ENCODE measurements at regions not wholly inside any gene's neighbourhood (a gene's known extent, or its start where the extent isn't known, plus 50 kb on each side); places are given as distances from the start of the nearest gene placed in this dataset.

DNA sequence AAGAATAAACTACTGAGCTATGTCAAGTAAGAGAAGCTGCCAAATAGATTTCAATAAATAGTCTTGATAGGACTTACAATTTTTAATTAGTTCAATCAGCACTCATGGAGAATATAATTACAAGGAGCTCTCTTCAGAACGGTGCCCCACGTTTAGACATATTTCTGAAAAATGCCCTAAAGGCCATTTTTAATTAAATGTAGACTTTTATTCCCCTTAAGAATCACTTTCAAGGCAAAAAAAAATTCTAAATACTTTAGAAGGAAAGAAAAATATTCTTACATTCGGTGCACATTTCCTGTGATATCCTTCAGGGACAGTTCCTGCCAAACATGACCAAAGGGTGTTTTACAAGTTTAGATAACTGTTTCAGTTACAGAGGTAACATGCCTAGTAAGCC lies 202.5 kb upstream of the CDH7 start:
- intact Hi-C loops (cut with DNase I; ENCODE audit: low total_unique reads) = no loop called here
- no peak overlapping the region for H3K4me3 ChIP-seq
- no peaks in the 10 kb centered on the region for H3K4me1 ChIP-seq
- no peak overlapping the region for H3K27ac ChIP-seq
- H3K27me3 ChIP-seq = no peaks in the 10 kb centered on the region
- TF ChIP-seq POLR2A (IDR thresholded peaks at IDR 0.05) (no peak), CTCF (IDR thresholded peaks at IDR 0.05) (no peak)
- no peak for DNase-seq
- H3K9me3 ChIP-seq = no peaks in the 10 kb centered on the region
- H3K36me3 ChIP-seq = no peaks in the 10 kb centered on the region

- Histone ChIP-seq H3K36me3 (no peaks in the 10 kb centered on the region), H3K4me3 (no peak overlapping the region), H3K27me3 (no peaks in the 10 kb centered on the region), H3K4me1 (no peaks in the 10 kb centered on the region), H3K27ac (no peak overlapping the region), H3K9me3 (no peaks in the 10 kb centered on the region)
- TF ChIP-seq CTCF (IDR thresholded peaks at IDR 0.05) (no peak), POLR2A (IDR thresholded peaks at IDR 0.05) (no peak)
- no peak for DNase-seq
- intact Hi-C loops (cut with DNase I; ENCODE audit: low total_unique reads) = no loop called here
These were observed 203.8 kb upstream of the CDH7 start for GRCh38 chr18:65547046-65547445.

GRCh38 chr18:65544701-65545100 lies 206.1 kb upstream of the CDH7 start:
- H3K27me3 ChIP-seq = no peaks in the 10 kb centered on the region
- DNase-seq = no peak
- TF ChIP-seq POLR2A (IDR thresholded peaks at IDR 0.05) (no peak), CTCF (IDR thresholded peaks at IDR 0.05) (no peak)
- H3K36me3 ChIP-seq = no peaks in the 10 kb centered on the region
- H3K4me1 ChIP-seq = no peaks in the 10 kb centered on the region
- H3K4me3 ChIP-seq = no peak overlapping the region
- H3K27ac ChIP-seq = no peak overlapping the region
- H3K9me3 ChIP-seq = no peaks in the 10 kb centered on the region
- intact Hi-C loops (cut with DNase I; ENCODE audit: low total_unique reads) = no loop called here

GRCh38 chr18:65527879-65528633 lies 222.8 kb upstream of the CDH7 start:
- H3K4me3 ChIP-seq = no peak overlapping the region
- TF ChIP-seq CTCF (IDR thresholded peaks at IDR 0.05) (no peak), POLR2A (IDR thresholded peaks at IDR 0.05) (no peak)
- no peaks in the 10 kb centered on the region for H3K27me3 ChIP-seq
- no peaks in the 10 kb centered on the region for H3K36me3 ChIP-seq
- intact Hi-C loops (cut with DNase I; ENCODE audit: low total_unique reads) = no loop called here
- H3K27ac ChIP-seq = no peak overlapping the region
- H3K4me1 ChIP-seq = no peaks in the 10 kb centered on the region
- no peak for DNase-seq
- H3K9me3 ChIP-seq = no peaks in the 10 kb centered on the region

- no peaks in the 10 kb centered on the region for H3K4me1 ChIP-seq
- no peaks in the 10 kb centered on the region for H3K9me3 ChIP-seq
- H3K4me3 ChIP-seq = no peak overlapping the region
- no peak overlapping the region for H3K27ac ChIP-seq
- no peak for DNase-seq
- TF ChIP-seq CTCF (IDR thresholded peaks at IDR 0.05) = no peak
- TF ChIP-seq POLR2A (IDR thresholded peaks at IDR 0.05) = no peak
- no peaks in the 10 kb centered on the region for H3K27me3 ChIP-seq
- H3K36me3 ChIP-seq = no peaks in the 10 kb centered on the region
- intact Hi-C loops (cut with DNase I; ENCODE audit: low total_unique reads) = no loop called here
These were observed 224.7 kb upstream of the CDH7 start for GRCh38 chr18:65526099-65526498.
